ENCODE measurements at regions not wholly inside any gene's neighbourhood (a gene's known extent, or its start where the extent isn't known, plus 50 kb on each side); places are given as distances from the start of the nearest gene placed in this dataset.
A peak's percentile ranks its signal among the peaks of the same experiment; 100 is the strongest.

- no peak for DNase-seq (ENCODE audit: low read depth)
Observed at GRCh38 chr7:80403686-80404241, 108.1 kb downstream of the GNAT3 start.

DNA sequence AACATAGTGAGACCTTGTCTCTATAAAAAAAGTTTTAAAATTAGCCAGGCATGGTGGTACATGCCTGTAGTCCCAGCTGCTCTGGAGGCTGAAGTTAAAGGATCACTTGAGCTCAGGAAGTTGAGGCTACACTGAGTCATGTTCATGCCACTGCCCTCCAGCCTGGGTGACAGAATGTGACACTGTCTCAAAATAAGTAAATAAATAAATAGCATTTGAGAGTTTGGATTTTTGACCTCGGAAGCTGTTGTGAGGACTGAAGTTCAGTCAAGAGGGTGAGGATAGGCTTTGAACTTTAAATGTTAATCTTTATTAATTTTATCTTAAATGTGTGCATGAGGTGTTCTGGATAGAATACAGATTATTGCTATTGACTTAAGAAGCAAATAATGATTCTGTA lies 110.2 kb downstream of the GNAT3 start:
- DNase-seq (ENCODE audit: low read depth) = no peak

GRCh38 chr7:80393786-80394185 lies 118.1 kb downstream of the GNAT3 start:
- DNase-seq (ENCODE audit: low read depth) = no peak

- peak; percentile 48 for DNase-seq (ENCODE audit: low read depth)
Observed at GRCh38 chr7:80392229-80393169, 119.4 kb downstream of the GNAT3 start.

- peak; percentile 87 for DNase-seq (ENCODE audit: low read depth)
Observed at GRCh38 chr7:80387634-80388193, 124.2 kb downstream of the GNAT3 start.

DNA sequence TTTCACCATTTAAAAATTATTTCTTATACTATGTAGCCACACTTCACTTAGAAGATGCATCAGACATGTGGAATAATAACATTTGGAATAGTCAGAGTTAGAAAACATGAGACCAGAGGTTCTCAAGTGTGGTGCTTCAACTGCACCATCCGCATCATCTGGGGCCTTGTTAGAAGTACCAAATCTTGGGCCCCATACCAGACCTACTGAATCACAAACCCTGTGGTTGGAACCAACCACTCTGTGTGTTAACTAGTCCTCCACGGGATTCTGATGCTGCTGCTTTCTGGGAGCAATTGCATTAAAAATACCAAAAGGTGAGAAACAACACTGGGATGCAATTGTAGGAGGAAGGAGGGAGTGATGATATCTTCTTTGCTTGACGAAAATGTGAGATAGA lies 125.2 kb downstream of the GNAT3 start:
- peak; percentile 85 for DNase-seq (ENCODE audit: low read depth)

- DNase-seq (ENCODE audit: low read depth) = no peak
Observed at GRCh38 chr7:80385508-80385907, 126.4 kb downstream of the GNAT3 start.

GRCh38 chr7:80380957-80381356 lies 130.9 kb downstream of the GNAT3 start:
- DNase-seq (ENCODE audit: low read depth) = no peak

DNA sequence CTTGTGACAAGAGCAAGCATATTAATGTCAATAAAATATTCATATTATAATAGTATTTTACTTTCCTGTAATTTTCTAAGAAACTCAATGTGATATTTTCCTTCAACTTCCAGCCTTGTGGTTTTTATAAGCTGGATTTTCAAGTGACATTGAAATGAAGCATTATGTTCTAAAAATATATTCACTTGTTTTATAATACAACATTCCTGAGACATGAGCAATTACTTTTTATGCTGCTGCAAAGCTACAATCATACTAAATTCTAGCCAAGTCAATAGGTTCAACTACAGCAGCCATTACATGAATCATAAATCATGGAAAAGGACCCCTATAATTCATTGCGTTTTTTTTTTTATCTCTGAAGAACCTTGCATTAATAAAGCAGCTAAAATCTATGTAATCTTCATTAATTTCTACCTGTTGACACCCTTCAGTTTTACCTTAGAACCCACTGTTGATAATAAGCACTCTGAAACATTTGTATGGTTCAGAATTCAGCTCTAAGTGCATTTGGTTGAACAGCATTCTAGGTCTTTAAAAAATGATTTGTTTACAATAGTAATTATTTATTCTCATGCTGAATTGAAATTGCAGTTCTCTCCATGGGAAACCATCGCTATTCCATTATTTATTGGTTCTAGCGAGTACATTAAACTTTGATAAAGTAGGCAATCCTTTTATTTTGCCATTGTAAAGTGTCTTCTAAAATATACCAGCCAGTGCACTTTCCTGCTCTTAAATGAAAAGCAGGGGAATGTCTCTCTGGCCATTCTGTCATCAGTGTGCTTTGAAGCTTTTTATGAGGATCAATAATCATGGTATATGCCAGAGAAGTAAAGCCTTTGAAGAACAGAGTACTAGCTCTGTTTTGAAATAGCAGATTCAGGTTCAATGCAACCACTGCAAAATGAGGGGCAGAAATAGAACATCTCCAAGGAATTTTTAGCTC lies 132.6 kb downstream of the GNAT3 start:
- peak; percentile 82 for DNase-seq (ENCODE audit: low read depth)

DNA sequence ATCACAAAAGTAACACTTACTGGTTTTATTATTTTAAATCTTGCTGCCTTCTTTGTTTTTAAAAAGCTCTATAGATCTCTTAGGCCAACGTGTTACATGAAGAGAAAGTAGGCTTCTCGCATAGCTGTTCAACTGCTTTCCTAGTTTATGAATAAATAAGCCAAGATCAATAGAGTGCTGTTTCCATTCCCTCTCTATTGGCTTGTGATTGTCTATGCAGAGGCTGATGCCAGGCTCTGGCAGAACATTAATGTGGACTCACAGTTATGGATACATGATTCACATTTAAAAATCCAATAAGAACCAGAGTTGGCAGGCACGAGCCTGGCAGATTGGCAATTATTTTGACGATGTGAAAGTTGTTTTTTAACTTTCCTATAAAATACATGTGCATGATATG lies 137.5 kb downstream of the GNAT3 start:
- no peak for DNase-seq (ENCODE audit: low read depth)

GRCh38 chr7:80373429-80374032 lies 138.3 kb downstream of the GNAT3 start:
- no peak for DNase-seq (ENCODE audit: low read depth)

DNA sequence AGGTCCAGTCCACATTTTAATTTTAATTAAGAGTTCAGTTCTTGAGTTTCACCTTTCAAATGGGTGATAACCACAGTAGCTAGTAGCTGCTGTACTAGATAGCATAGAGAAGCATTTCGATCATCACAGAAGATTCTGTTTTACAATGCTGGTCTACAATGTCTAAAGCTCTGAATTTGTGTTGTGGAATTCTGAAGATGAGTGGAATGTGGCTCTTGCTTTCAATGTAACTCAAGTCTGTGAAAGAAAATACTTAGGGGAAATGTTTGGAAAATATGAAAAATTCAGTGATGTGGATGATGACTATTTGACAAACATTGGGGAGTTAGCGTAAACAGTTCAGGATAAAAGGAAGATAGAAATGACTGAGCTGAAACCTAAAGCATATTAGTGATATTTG lies 139.4 kb downstream of the GNAT3 start:
- peak; percentile 30 for DNase-seq (ENCODE audit: low read depth)

DNA sequence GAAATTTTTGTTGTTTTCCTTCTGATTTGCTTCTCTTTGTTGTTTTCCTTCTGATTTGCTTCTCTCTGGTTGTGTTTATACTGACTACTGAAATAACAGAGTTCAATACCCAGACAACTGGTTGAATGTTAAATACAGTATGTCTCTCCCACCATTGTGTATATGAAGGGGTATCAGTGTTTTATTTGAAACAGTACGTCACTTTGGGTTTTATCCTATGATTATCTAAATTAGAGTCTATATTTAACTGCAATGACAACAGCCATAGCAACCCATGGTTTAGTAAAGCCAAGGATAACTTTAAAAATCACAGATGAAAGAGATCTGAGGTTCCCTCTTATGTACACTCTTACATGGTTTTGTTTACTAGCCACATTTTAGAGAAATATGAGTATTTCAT lies 141.3 kb downstream of the GNAT3 start:
- DNase-seq (ENCODE audit: low read depth) = no peak

DNA sequence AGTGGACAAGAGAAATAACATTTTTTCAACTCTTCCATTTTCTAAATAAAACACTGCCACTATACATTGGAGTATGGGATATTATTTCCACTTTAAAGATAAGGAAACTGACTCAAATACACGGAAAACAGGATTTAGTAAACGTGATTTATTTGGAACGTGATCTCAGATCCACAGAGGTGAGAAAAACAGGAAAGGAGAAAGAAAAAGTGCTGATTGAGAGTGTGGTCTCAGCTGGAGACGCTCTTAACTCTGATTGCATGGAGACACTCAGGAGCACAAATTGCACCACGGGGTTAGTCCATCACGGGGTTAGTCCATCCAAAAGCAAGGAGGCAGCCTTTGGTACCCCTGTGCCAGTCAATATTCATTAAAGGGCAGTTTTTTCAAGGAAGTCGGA lies 142.5 kb downstream of the GNAT3 start:
- no peak for DNase-seq (ENCODE audit: low read depth)

DNA sequence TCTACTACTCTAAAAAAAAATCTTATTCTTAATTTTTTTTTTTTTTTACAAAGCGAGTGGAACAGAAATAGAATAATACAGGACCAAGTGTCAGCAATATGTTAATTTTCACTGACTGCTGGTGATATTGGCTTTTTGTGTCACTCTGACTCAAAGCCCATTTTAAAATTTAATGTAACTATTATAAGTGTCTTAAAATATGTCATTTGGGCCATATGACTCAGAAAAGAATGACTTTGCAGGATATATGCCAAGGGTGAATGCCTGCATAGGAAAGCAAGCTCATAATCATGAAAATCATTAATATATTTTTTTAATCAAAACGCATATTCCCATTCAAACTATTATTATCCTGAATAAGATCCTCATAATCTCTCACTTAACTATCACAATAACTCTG lies 149.2 kb downstream of the GNAT3 start:
- DNase-seq (ENCODE audit: low read depth) = no peak

- DNase-seq (ENCODE audit: low read depth) = peak; percentile 45
Observed at GRCh38 chr7:80362010-80362618, 149.8 kb downstream of the GNAT3 start.

GRCh38 chr7:80359476-80359875 lies 152.4 kb downstream of the GNAT3 start:
- DNase-seq (ENCODE audit: low read depth) = no peak

GRCh38 chr7:80359029-80359428 lies 152.8 kb downstream of the GNAT3 start:
- DNase-seq (ENCODE audit: low read depth) = no peak

DNA sequence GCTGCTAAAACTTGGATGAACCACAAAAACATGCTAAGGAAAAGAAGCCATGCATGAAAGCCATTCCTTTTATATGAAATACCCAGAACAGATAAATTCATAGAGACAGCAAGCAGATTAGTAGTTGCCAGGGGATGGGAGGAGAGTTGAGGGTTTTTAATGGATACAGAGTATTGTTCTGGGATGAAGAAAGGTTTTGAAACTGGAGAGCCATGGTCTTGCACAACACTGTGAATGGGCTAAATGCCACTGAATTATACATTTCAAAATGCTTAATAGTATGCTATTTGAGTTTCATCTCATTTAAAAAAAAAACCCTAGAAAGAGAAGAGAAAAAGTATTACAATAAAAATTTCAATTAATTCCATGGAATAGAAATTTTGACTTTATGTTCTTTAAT lies 154.3 kb downstream of the GNAT3 start:
- no peak for DNase-seq (ENCODE audit: low read depth)

DNA sequence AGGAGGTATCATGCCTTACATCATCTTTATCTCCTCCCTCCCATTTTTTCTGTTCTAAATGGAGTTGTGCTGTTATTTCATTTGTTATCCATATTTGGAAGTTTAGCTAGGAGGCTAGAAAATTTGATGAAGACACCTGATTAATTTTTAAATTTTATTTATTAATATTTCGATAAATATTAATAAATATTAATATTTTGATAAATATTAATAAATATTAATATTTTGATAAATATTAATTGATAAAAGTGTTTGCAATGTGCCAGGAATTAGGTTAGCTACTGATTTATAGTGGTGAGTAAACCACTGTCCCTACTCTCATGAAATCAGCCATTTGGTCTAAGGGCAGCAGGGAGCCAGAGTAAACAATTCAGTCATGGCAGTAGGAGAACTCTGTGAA lies 161.4 kb downstream of the GNAT3 start:
- DNase-seq (ENCODE audit: low read depth) = no peak

DNA sequence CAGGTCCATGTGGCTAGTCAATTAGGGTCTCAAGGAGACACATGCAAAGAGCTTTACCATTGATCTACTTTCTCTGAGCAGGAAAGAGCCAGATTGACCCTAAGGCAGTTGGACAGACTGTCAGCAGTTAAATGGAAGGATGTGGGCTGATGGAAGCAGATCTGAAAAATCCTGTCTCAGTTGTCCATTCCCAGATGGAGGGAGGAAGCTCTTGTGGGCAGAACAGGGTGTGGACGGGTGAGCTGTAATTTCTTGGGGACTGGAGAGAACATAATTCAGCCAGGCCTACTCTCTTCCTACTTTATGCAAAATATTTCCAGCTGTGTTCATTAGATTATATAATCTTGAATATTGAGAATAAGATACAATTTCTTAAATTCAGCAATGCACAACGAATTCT lies 163.6 kb downstream of the GNAT3 start:
- DNase-seq (ENCODE audit: low read depth) = no peak
